Effector memory CD8-positive, alpha-beta T cell (primary cell): ENCODE measurements at regions not wholly inside any gene's neighbourhood (a gene's known extent, or its start where the extent isn't known, plus 50 kb on each side); places are given as distances from the start of the nearest gene placed in this dataset.

ENCODE experiments used
- ATAC-seq: fragments of 150-1000 bp; cut with Tn5 transposase; replicated peaks from 2 replicates; pipeline ENCODE4 v1.10.0; 2021; ENCODE audit warnings: mild to moderate bottlenecking, moderate library complexity
- DNase-seq, 3 experiments: peaks; one replicate each; pipeline ENCODE4 v3.0.0; 2021
- H3K27ac Mint-ChIP-seq, 2 donors: one replicate each; pipeline ENCODE4 v1.8.0; 2022; ENCODE audit warnings: mild to moderate bottlenecking in 2 of 2, mixed read lengths in 2 of 2, moderate library complexity in 2 of 2
- H3K27me3 Mint-ChIP-seq, 2 donors: one replicate each; pipeline ENCODE4 v1.8.0; 2022; ENCODE audit warnings: mixed read lengths in 2 of 2
- H3K36me3 Mint-ChIP-seq: one replicate; pipeline ENCODE4 v1.8.0; 2022; ENCODE audit warnings: mild to moderate bottlenecking, moderate library complexity, mixed read lengths; ENCODE audit not compliant: insufficient read depth
- H3K4me1 Mint-ChIP-seq, 2 donors: one replicate each; pipeline ENCODE4 v1.8.0; 2022; ENCODE audit warnings: low read depth in 2 of 2, mixed read lengths in 2 of 2
- H3K4me3 Mint-ChIP-seq, 2 donors: one replicate each; pipeline ENCODE4 v1.8.0; 2022; ENCODE audit warnings: mild to moderate bottlenecking in 2 of 2, mixed read lengths in 2 of 2, moderate library complexity in 2 of 2
- H3K9me3 Mint-ChIP-seq, 2 donors: one replicate each; pipeline ENCODE4 v1.8.0; 2022; ENCODE audit warnings: mixed read lengths in 2 of 2

- H3K9me3 Mint-ChIP-seq, result no peaks in the 10 kb centered on the region
- H3K27me3 Mint-ChIP-seq, result peaks cover 17 to 26% of the 10 kb centered on the region in 2 donors
- ATAC-seq (no peak), DNase-seq (no peak)
- H3K4me1 Mint-ChIP-seq, result no peaks in the 10 kb centered on the region
- H3K27ac Mint-ChIP-seq, result no peak overlapping the region
- H3K4me3 Mint-ChIP-seq, result no peak overlapping the region
- no peaks in the 10 kb centered on the region for H3K36me3 Mint-ChIP-seq
These were observed 213.9 kb upstream of the CNR1 start for GRCh38 chr6:88380083-88380482.

DNA sequence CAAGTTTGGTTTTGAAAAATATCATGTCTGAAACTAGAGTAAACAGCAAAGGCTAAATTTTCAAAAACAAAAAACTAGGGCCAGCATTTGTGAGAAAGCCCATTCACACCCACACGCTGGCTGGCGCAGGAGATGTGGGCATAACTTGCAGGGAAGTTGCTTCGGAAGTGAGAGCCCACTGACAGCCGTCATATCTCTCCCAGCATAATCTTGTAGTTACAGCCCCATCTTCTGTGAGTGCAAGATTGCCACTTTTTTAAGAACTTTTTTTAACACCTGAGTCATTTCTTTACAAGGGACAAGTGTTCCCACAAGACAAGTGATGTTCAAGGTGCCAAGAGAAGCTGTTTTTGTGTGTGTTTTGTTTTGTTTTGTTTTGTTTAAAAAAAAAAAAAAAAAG is 212.5 kb upstream of the CNR1 start:
- Mint-ChIP-seq H3K9me3 (no peaks in the 10 kb centered on the region), H3K36me3 (no peaks in the 10 kb centered on the region), H3K4me3 (no peak overlapping the region), H3K27me3 (peaks cover 29 to 31% of the 10 kb centered on the region in 2 donors), H3K27ac (no peak overlapping the region), H3K4me1 (no peaks in the 10 kb centered on the region)
- DNase-seq (no peak), ATAC-seq (no peak)

DNA sequence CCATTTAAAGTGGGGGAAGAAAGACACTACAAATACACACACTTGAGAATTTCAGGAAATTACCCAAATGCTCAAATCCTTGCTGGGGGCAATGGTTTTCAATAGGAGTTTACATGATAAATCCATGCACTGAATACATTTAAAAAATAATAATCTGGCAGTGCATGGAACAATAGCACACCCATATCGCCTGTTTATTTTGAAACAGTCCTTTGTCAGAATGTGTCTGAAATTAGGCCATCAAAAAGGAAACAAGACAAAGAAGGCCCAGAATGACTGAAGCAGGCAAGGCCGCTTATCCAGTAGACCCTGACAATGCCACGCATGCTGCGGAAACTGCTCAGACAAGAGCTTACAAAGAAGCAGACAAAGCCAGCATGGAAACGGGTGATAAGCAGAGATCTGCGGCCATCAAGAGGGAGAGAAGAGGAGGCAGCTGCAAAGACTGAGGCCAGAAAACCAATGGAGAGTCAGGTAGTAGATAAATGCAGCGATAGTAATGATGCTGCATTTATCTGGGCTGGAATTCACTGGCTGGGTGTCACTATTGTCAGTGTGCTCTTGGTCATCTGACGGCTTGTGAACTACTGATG is 211.9 kb upstream of the CNR1 start:
- Mint-ChIP-seq H3K4me3 (no peak overlapping the region), H3K4me1 (no peaks in the 10 kb centered on the region), H3K9me3 (no peaks in the 10 kb centered on the region), H3K27ac (no peak overlapping the region), H3K36me3 (no peaks in the 10 kb centered on the region), H3K27me3 (peaks cover 26 to 29% of the 10 kb centered on the region in 2 donors)
- ATAC-seq, result no peak
- DNase-seq, result no peak

DNA sequence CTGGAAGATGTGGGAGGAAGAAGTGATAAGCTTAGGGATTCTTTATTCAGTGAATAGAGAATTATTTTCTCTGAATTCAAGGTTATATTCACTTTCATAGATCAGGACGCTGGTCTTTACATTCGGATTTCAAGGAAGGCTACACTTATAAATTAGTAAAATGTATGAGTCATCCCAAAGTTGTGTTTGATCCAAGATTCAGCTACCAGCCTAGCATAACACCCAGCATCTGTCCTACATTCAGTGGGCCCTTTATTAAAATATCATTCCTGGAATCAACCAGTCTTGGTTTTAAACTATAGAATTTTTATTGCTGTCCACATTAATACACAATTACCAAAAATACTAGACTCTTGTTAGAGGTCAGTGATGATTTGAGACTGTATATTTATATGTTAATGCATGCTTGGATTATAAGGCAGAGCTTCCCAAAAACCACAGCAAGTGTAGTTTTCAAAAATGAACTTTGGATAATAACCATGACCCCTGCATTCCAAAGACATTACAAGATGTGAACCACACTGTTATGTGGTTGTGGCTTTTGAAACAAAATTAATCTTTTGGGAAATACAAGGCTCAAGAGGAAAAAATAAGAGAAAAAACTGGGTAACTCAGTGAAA is 210.7 kb upstream of the CNR1 start:
- Mint-ChIP-seq H3K36me3 (no peaks in the 10 kb centered on the region), H3K27ac (no peak overlapping the region), H3K4me1 (no peaks in the 10 kb centered on the region), H3K4me3 (no peak overlapping the region), H3K27me3 (peaks cover 18 to 20% of the 10 kb centered on the region in 2 donors), H3K9me3 (no peaks in the 10 kb centered on the region)
- DNase-seq (no peak), ATAC-seq (no peak)

DNA sequence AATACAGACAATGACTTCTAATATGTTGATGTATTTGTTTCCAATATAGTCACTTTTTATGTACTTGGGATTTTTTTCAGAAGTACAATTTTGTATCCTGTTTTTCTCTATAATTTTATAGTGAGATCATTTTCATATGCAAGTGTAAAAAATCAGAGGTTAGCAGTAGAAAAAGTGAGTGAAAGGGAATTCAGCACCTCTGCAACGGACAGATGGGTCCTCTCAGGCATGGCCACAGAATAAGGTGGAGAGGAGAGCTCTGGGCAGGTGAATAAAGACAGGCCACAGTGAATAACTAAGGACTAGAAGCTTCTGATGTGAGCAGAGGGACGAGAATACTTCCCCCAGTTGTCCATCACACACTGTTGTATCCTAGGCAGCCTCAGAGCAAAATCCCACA is 210.1 kb upstream of the CNR1 start:
- Mint-ChIP-seq H3K27me3 (peaks cover 20 to 23% of the 10 kb centered on the region in 2 donors), H3K27ac (no peak overlapping the region), H3K4me3 (no peak overlapping the region), H3K9me3 (no peaks in the 10 kb centered on the region), H3K4me1 (no peaks in the 10 kb centered on the region), H3K36me3 (no peaks in the 10 kb centered on the region)
- no peak for ATAC-seq
- no peak for DNase-seq

DNA sequence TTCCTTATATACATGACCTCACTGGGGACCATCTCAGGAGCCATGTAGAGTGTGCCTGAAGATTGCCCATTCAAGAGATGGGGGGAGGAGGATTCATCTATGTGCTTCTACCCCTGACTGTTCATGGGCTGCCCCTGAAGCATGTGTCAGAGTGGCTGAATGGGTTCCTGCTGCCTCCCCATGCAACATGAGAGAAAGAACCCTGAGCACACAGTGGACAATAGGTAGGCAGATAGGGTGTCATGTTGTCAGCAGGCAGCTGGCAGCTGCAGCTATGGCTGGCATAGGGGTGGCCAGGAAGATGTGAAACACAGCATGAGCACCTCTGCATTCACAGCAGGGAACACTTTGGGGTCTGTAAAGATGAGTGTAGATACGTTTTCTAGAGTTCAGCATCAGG is 208.4 kb upstream of the CNR1 start:
- peaks cover 29 to 30% of the 10 kb centered on the region in 2 donors for H3K27me3 Mint-ChIP-seq
- no peak overlapping the region for H3K4me3 Mint-ChIP-seq
- H3K27ac Mint-ChIP-seq, result no peak overlapping the region
- DNase-seq (no peak), ATAC-seq (no peak)
- H3K4me1 Mint-ChIP-seq, result no peaks in the 10 kb centered on the region
- no peaks in the 10 kb centered on the region for H3K36me3 Mint-ChIP-seq
- peaks cover 0 to 7% of the 10 kb centered on the region in 2 donors for H3K9me3 Mint-ChIP-seq

GRCh38 chr6:88371480-88371879 is 205.3 kb upstream of the CNR1 start:
- H3K4me3 Mint-ChIP-seq, result no peak overlapping the region
- H3K27me3 Mint-ChIP-seq, result peaks cover 23 to 50% of the 10 kb centered on the region in 2 donors
- peaks cover 0 to 12% of the 10 kb centered on the region in 2 donors for H3K9me3 Mint-ChIP-seq
- H3K4me1 Mint-ChIP-seq, result no peaks in the 10 kb centered on the region
- ATAC-seq (no peak), DNase-seq (no peak)
- H3K36me3 Mint-ChIP-seq, result no peaks in the 10 kb centered on the region
- H3K27ac Mint-ChIP-seq, result no peak overlapping the region

DNA sequence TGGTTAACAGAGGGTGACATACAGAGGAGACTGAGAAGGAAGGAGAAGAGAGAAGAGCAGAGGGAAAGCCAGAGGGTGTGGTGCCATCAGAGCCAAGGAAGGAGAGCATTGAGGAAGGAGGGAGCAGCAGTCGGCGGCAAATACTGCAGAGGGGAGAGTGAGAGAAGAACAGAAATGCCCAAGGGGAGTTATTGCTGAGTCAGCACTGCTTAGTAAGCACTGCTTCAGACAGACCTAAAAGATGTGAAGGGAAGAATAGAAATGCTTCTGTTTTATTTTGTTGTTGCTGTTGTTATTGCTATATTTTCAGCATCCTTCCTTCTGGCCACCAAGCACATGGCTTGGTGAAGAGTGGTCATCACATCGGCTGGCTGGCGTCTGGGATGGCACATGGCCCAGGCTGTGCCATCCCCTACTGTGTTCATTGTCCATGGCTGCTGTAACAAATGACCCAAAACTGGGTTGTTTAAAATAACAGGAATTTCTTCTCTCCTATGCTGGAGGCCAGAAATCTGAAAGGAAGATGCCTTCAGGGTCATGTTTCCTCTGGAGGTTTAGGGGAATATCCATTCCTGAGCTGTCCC is 204.1 kb upstream of the CNR1 start:
- DNase-seq (no peak), ATAC-seq (no peak)
- no peak overlapping the region for H3K4me3 Mint-ChIP-seq
- no peak overlapping the region for H3K27ac Mint-ChIP-seq
- peaks cover 23 to 53% of the 10 kb centered on the region in 2 donors for H3K27me3 Mint-ChIP-seq
- H3K4me1 Mint-ChIP-seq, result no peaks in the 10 kb centered on the region
- H3K36me3 Mint-ChIP-seq, result no peaks in the 10 kb centered on the region
- H3K9me3 Mint-ChIP-seq, result peaks cover 0 to 12% of the 10 kb centered on the region in 2 donors

GRCh38 chr6:88369262-88369661 is 203.1 kb upstream of the CNR1 start:
- Mint-ChIP-seq H3K9me3 (peaks cover 0 to 12% of the 10 kb centered on the region in 2 donors), H3K4me1 (no peaks in the 10 kb centered on the region), H3K4me3 (no peak overlapping the region), H3K36me3 (no peaks in the 10 kb centered on the region), H3K27me3 (peaks cover 19 to 44% of the 10 kb centered on the region in 2 donors), H3K27ac (no peak overlapping the region)
- DNase-seq (no peak), ATAC-seq (no peak)

DNA sequence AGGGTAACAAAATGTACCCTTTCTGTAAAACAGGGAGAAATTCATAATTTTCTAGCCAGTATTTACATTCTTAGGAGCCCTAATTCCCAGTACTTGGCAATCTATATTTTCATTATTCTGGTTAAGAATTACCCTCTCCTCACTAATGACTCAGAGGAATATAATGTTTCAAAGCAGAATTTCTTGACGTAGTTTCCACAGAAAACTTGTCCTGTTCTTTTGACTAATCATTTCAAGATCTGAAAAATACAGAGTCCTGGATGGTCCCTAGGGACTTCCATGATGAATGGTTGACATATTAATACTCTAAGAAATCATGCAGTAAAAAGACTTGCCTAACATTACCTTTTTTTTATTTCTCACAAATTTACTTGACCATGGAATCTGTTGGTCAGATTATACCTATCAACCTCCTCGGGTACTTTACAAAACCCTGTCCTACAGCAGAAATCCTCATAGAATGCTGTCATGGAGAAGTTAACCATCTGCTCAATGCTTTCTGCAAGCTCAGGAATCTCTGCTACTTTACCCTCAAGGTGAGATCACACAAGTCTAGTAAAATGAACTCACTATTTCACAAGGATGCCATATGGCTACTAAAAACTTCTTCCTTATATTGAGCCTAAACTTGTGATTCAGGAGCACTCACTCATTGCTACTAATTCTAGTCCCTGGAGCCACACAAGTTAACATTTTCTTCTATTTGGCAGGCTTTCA is 202.1 kb upstream of the CNR1 start:
- ATAC-seq, result no peak
- no peak for DNase-seq
- Mint-ChIP-seq H3K27ac (no peak overlapping the region), H3K4me3 (no peak overlapping the region), H3K4me1 (no peaks in the 10 kb centered on the region), H3K9me3 (peaks cover 0 to 12% of the 10 kb centered on the region in 2 donors), H3K27me3 (peaks cover 18 to 39% of the 10 kb centered on the region in 2 donors), H3K36me3 (no peaks in the 10 kb centered on the region)

GRCh38 chr6:88367248-88367647 is 201.1 kb upstream of the CNR1 start:
- H3K4me3 Mint-ChIP-seq, result no peak overlapping the region
- no peaks in the 10 kb centered on the region for H3K4me1 Mint-ChIP-seq
- H3K27ac Mint-ChIP-seq, result no peak overlapping the region
- no peak for DNase-seq
- H3K9me3 Mint-ChIP-seq, result peaks cover 0 to 12% of the 10 kb centered on the region in 2 donors
- ATAC-seq, result no peak
- peaks cover 22 to 39% of the 10 kb centered on the region in 2 donors for H3K27me3 Mint-ChIP-seq
- H3K36me3 Mint-ChIP-seq, result no peaks in the 10 kb centered on the region

- Mint-ChIP-seq H3K4me3 (no peak overlapping the region), H3K36me3 (no peaks in the 10 kb centered on the region), H3K9me3 (peaks cover 0 to 12% of the 10 kb centered on the region in 2 donors), H3K4me1 (no peaks in the 10 kb centered on the region), H3K27ac (no peak overlapping the region), H3K27me3 (peaks cover 22 to 39% of the 10 kb centered on the region in 2 donors)
- no peak for ATAC-seq
- no peak for DNase-seq
These were observed 200.5 kb upstream of the CNR1 start for GRCh38 chr6:88366672-88367071.

DNA sequence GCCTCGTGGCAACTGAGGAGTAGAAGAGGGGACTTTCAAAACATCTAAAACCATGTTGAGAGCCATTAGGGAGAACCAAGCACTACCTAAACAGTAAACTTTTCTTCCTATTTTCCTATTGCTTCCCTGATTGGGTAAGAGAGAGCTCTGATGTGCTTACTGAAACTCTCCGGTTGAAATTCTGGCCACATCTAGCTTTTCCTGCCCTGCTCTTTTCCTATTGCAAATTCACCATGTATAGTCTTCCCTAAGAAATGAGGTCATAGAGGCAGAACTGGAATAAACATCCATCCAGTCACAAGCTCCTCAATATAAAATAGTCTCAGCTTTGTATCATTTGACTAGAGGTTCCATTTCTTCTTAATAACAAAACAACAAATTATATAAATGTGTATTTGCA is 199.5 kb upstream of the CNR1 start:
- Mint-ChIP-seq H3K4me3 (no peak overlapping the region), H3K36me3 (no peaks in the 10 kb centered on the region), H3K27me3 (peaks cover 14 to 39% of the 10 kb centered on the region in 2 donors), H3K9me3 (peaks cover 0 to 12% of the 10 kb centered on the region in 2 donors), H3K4me1 (no peaks in the 10 kb centered on the region), H3K27ac (no peak overlapping the region)
- ATAC-seq, result no peak
- no peak for DNase-seq

GRCh38 chr6:88365230-88365629 is 199.1 kb upstream of the CNR1 start:
- DNase-seq (no peak), ATAC-seq (no peak)
- no peaks in the 10 kb centered on the region for H3K36me3 Mint-ChIP-seq
- H3K4me3 Mint-ChIP-seq, result no peak overlapping the region
- H3K27me3 Mint-ChIP-seq, result peaks cover 14 to 37% of the 10 kb centered on the region in 2 donors
- no peaks in the 10 kb centered on the region for H3K4me1 Mint-ChIP-seq
- peaks cover 0 to 11% of the 10 kb centered on the region in 2 donors for H3K9me3 Mint-ChIP-seq
- no peak overlapping the region for H3K27ac Mint-ChIP-seq
